A549 (cell line): ENCODE measurements at regions not wholly inside any gene's neighbourhood (a gene's known extent, or its start where the extent isn't known, plus 50 kb on each side); places are given as distances from the start of the nearest gene placed in this dataset.

Source experiments
- CBX2 ChIP-seq: fragments of 200-600 bp; sonication (generic); IDR thresholded peaks from 2 replicates; pipeline ENCODE4 v1.6.1; 2016; ENCODE audit warnings: low read depth, mild to moderate bottlenecking, borderline replicate concordance
- CHD2 ChIP-seq: fragments of 150-350 bp; IDR thresholded peaks from 2 replicates; pipeline ENCODE4 v1.6.1; 2014; ENCODE audit warnings: low read length; ENCODE audit not compliant: partially characterized antibody
- CHD4 ChIP-seq: fragments of 200-600 bp; sonication (generic); IDR thresholded peaks from 2 replicates; pipeline ENCODE4 v1.6.1; 2016; ENCODE audit warnings: antibody characterized with exemption, mild to moderate bottlenecking, borderline replicate concordance
- EHMT2 ChIP-seq: fragments of 200-600 bp; sonication (generic); IDR thresholded peaks from 2 replicates; pipeline ENCODE4 v1.6.1; 2016; ENCODE audit warnings: antibody characterized with exemption, low read depth, mild to moderate bottlenecking, moderate library complexity
- ESRRA ChIP-seq: fragments of 150-350 bp; IDR thresholded peaks from 2 replicates; pipeline ENCODE4 v1.6.1; 2014; ENCODE audit warnings: mild to moderate bottlenecking, low read length, borderline replicate concordance
- FOSL2 ChIP-seq, 2 experiments: fragments of 450-650 bp in 1 of 2; fragments of >200 bp in 1 of 2; sonication (Bioruptor Twin) in 1 of 2; formaldehyde crosslinking; IDR thresholded peaks; 2 replicates each; pipeline versions ENCODE4 v1.5.0 to v1.6.1; 2016 to 2020; ENCODE audit warnings: mild to moderate bottlenecking in 1 of 2, moderate library complexity in 1 of 2
- MYC ChIP-seq: IDR thresholded peaks from 2 replicates; pipeline ENCODE4 v1.6.1; 2012; ENCODE audit warnings: mild to moderate bottlenecking, inconsistent platforms, low read length, improper control_type of control experiment, borderline replicate concordance
- POLR2A ChIP-seq: IDR thresholded peaks from 2 replicates; pipeline ENCODE4 v1.6.1; 2012; ENCODE audit warnings: mild to moderate bottlenecking, low read length
- TF ChIP-seq, protein P1 (sequence below): fragments of 450-650 bp; IDR thresholded peaks from 2 replicates; pipeline ENCODE4 v1.6.1; 2014; ENCODE audit warnings: antibody characterized with exemption
- TF ChIP-seq, protein P2 (sequence below): fragments of >200 bp; sonication (Bioruptor Twin); formaldehyde crosslinking; IDR thresholded peaks from 3 replicates; pipeline ENCODE4 v1.5.1; 2016
- TF ChIP-seq, protein P3 (sequence below): IDR thresholded peaks from 2 replicates; pipeline ENCODE4 v1.6.1; 2012
- TF ChIP-seq, protein P4 (sequence below): IDR thresholded peaks from 2 replicates; pipeline ENCODE4 v1.6.1; 2012; ENCODE audit warnings: low read depth, borderline replicate concordance

DNA sequence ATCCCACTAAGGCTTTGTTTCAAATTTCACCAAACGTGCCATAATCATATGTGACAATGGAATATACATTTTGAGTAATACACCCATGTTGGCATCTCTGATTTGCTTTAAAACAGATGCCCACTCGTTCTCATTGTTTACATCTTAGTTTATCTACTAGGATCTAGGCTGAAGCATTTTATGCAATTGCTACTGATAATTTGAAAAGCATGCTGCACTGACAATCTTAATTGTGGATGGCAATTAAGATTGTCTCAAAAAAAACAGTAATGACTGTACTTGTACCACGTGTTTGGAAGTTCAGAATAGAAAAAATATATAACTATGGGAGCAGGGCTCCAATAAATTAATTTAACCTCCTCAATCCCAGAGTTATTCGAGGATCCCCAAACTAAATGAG is 136.8 kb downstream of the CRPPA start:
- TF ChIP-seq ESRRA (no peak), EHMT2 (no peak), CHD4 (no peak), CBX2 (no peak), CHD2 (no peak), FOSL2 (IDR thresholded peaks at IDR 0.05) (no peak), FOSL2 (CRISPR knock-in tag; IDR thresholded peaks at IDR 0.05) (no peak), MYC (no peak), POLR2A (no peak)
- TF ChIP-seq, protein P1, sequence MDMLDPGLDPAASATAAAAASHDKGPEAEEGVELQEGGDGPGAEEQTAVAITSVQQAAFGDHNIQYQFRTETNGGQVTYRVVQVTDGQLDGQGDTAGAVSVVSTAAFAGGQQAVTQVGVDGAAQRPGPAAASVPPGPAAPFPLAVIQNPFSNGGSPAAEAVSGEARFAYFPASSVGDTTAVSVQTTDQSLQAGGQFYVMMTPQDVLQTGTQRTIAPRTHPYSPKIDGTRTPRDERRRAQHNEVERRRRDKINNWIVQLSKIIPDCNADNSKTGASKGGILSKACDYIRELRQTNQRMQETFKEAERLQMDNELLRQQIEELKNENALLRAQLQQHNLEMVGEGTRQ, result no peak
- TF ChIP-seq, protein P2, sequence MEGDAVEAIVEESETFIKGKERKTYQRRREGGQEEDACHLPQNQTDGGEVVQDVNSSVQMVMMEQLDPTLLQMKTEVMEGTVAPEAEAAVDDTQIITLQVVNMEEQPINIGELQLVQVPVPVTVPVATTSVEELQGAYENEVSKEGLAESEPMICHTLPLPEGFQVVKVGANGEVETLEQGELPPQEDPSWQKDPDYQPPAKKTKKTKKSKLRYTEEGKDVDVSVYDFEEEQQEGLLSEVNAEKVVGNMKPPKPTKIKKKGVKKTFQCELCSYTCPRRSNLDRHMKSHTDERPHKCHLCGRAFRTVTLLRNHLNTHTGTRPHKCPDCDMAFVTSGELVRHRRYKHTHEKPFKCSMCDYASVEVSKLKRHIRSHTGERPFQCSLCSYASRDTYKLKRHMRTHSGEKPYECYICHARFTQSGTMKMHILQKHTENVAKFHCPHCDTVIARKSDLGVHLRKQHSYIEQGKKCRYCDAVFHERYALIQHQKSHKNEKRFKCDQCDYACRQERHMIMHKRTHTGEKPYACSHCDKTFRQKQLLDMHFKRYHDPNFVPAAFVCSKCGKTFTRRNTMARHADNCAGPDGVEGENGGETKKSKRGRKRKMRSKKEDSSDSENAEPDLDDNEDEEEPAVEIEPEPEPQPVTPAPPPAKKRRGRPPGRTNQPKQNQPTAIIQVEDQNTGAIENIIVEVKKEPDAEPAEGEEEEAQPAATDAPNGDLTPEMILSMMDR, result no peak
- TF ChIP-seq, protein P3, sequence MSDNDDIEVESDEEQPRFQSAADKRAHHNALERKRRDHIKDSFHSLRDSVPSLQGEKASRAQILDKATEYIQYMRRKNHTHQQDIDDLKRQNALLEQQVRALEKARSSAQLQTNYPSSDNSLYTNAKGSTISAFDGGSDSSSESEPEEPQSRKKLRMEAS, result no peak
- TF ChIP-seq, protein P4, sequence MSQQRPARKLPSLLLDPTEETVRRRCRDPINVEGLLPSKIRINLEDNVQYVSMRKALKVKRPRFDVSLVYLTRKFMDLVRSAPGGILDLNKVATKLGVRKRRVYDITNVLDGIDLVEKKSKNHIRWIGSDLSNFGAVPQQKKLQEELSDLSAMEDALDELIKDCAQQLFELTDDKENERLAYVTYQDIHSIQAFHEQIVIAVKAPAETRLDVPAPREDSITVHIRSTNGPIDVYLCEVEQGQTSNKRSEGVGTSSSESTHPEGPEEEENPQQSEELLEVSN, result no peak
